Activated CD4-positive, alpha-beta T cell treated with anti-CD3 and anti-CD28 coated beads for 36 hours (primary cell): ENCODE measurements at regions not wholly inside any gene's neighbourhood (a gene's known extent, or its start where the extent isn't known, plus 50 kb on each side); places are given as distances from the start of the nearest gene placed in this dataset.

ENCODE experiments used
- ATAC-seq: fragments of 200-7000 bp; cut with Tn5 transposase; one replicate; pipeline ENCODE4 v1.10.0; 2021; ENCODE audit warnings: mild to moderate bottlenecking, moderate library complexity
- CTCF ChIA-PET: fragments of 350-600 bp; sonication (Branson Sonifier 250); formaldehyde crosslinking; loops from one replicate; lab custom pipeline; 2021; ENCODE audit warnings: antibody characterized with exemption; lab: Charles Lee
- POLR2A ChIA-PET: fragments of 350-600 bp; sonication (Branson Sonifier 250); formaldehyde crosslinking; loops from one replicate; lab custom pipeline; 2021; ENCODE audit warnings: antibody characterized with exemption, inconsistent platforms; lab: Charles Lee
- DNase-seq: peaks from one replicate; pipeline ENCODE4 v3.0.0-alpha.2; 2020
- H3K27ac Mint-ChIP-seq: one replicate; pipeline ENCODE4 v1.8.0; 2021; ENCODE audit warnings: mixed read lengths
- H3K27me3 Mint-ChIP-seq: one replicate; pipeline ENCODE4 v1.8.0; 2021; ENCODE audit warnings: mixed read lengths
- H3K36me3 Mint-ChIP-seq: one replicate; pipeline ENCODE4 v1.8.0; 2021; ENCODE audit warnings: low read depth, mixed read lengths
- H3K4me1 Mint-ChIP-seq: one replicate; pipeline ENCODE4 v1.8.0; 2021; ENCODE audit warnings: mixed read lengths
- H3K4me3 Mint-ChIP-seq: one replicate; pipeline ENCODE4 v1.8.0; 2021; ENCODE audit warnings: mild to moderate bottlenecking, moderate library complexity, mixed read lengths
- H3K9me3 Mint-ChIP-seq: one replicate; pipeline ENCODE4 v1.8.0; 2021; ENCODE audit warnings: low read depth, mixed read lengths
- intact Hi-C, 2 experiments: fragments of 100-400 bp; cut with DNase I in 1 of 2; cut with micrococcal nuclease in 1 of 2; formaldehyde crosslinking; loops; one replicate each; pipeline versions ENCODE4 v1.14.2 to v1.15.1; 2022 to 2024; cut with DNase I, micrococcal nuclease

DNA sequence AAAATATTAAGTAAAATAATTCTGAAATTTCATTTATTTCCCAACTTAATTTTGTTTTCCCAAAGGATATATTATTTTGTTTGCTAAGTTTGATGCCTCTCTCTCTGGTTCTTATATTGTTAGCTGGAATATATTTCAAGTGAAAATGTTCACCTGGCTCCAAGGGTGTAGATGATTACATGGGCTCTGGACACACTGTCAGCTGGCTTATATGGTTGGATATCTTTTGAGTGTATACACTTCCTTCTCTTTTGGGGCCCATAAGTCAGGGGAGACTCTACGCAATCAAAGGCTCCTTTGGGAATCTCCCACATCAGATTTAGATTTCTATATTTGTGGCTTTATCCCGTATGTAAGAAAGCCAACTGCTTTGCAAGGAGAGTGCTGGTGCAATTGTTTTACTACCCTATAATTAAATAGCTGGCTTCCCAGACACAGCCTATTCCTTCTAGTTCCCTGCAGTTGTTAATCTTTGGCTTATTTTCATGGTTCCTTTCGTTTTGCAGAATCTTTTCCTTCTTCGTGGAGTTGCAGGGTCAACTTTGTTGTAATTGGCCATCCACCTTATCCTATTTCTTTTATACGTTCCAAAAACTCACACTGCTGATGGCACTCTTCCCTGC lies 225.7 kb downstream of the DPH6 start:
- no peak for DNase-seq
- no peaks in the 10 kb centered on the region for H3K36me3 Mint-ChIP-seq
- ChIA-PET POLR2A (no interaction called here), CTCF (no interaction called here)
- no peaks in the 10 kb centered on the region for H3K4me1 Mint-ChIP-seq
- no peaks in the 10 kb centered on the region for H3K9me3 Mint-ChIP-seq
- H3K27ac Mint-ChIP-seq, result no peak overlapping the region
- no peak overlapping the region for H3K4me3 Mint-ChIP-seq
- intact Hi-C loops, result no loop called here
- no peaks in the 10 kb centered on the region for H3K27me3 Mint-ChIP-seq
- no peak for ATAC-seq

DNA sequence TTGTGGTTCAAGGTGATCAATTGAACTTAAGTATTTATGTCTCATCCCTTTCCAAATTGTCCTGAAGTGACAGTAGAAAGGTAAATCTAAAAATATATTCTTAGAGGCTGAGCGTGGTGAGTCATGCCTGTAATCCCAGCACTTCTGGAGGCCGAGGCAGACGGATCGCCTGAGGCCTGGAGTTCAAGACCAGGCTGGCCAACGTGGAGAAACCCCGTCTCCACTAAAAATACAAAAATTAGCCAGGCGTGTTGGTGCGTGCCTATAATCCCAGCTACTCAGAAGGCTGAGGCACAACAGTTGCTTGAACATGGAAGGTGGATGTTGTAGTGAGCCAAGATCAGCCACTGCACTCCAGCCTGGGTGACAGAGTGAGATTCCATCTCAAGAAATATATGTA lies 226.6 kb downstream of the DPH6 start:
- no peak overlapping the region for H3K27ac Mint-ChIP-seq
- ChIA-PET CTCF (no interaction called here), POLR2A (no interaction called here)
- no peaks in the 10 kb centered on the region for H3K9me3 Mint-ChIP-seq
- H3K4me3 Mint-ChIP-seq, result no peak overlapping the region
- intact Hi-C loops, result no loop called here
- DNase-seq (no peak), ATAC-seq (no peak)
- H3K27me3 Mint-ChIP-seq, result no peaks in the 10 kb centered on the region
- no peaks in the 10 kb centered on the region for H3K4me1 Mint-ChIP-seq
- H3K36me3 Mint-ChIP-seq, result no peaks in the 10 kb centered on the region

DNA sequence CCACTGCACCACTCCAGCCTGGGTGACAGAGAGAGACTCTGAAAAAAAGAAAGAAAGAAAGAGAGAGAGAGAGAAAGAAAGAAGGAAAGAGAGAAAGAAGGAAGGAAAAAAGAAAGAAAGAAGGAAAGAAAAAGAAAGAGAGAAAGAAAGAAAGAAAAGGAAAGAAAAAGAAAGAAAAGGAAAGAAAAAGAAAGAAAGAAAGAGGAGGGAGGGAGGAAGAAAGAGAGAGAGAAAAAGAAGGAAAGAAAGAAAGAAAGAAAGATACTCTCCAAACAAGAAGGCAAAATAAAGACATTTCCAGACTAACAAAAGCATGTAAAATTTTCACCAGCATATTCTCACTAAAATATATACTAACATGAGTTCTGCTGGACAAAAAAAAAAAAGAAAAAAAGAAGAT lies 228.7 kb downstream of the DPH6 start:
- H3K4me1 Mint-ChIP-seq, result no peaks in the 10 kb centered on the region
- POLR2A ChIA-PET, result no interaction called here
- H3K27ac Mint-ChIP-seq, result no peak overlapping the region
- ATAC-seq, result no peak
- H3K9me3 Mint-ChIP-seq, result peaks cover 1% of the 10 kb centered on the region
- intact Hi-C loops, result no loop called here
- no peak for DNase-seq
- no peaks in the 10 kb centered on the region for H3K36me3 Mint-ChIP-seq
- H3K27me3 Mint-ChIP-seq, result no peaks in the 10 kb centered on the region
- CTCF ChIA-PET, result no interaction called here
- no peak overlapping the region for H3K4me3 Mint-ChIP-seq

DNA sequence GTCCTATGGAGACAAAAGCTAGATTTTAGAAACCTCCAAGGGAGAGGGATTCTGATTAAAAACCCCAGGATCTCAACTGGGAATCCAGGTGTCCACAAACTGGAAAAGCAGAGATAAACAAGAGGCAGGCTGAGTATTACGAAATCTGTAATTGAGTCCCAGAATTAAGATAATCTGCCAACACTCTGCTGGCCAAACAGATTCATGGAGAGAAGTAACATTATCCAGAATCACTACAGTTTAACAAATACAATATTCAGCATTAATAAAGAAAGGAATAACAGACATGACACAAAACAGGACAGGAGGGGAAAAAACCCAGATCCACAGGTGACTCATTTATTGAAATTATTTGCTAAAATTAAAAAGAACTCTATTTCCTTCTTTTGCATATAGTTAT lies 227.2 kb upstream of the NANOGP8 start:
- intact Hi-C loops, result no loop called here
- Mint-ChIP-seq H3K27me3 (no peaks in the 10 kb centered on the region), H3K36me3 (no peaks in the 10 kb centered on the region), H3K4me3 (no peak overlapping the region), H3K4me1 (no peaks in the 10 kb centered on the region), H3K9me3 (peaks cover 1% of the 10 kb centered on the region), H3K27ac (no peak overlapping the region)
- DNase-seq (no peak), ATAC-seq (no peak)
- CTCF ChIA-PET, result interaction anchor here (0.6 to 1.1 kb wide), 2 partner anchors 18 to 78 kb away, joined by 3 read pairs; no protein-coding TSS in a partner anchor
- POLR2A ChIA-PET, result no interaction called here

DNA sequence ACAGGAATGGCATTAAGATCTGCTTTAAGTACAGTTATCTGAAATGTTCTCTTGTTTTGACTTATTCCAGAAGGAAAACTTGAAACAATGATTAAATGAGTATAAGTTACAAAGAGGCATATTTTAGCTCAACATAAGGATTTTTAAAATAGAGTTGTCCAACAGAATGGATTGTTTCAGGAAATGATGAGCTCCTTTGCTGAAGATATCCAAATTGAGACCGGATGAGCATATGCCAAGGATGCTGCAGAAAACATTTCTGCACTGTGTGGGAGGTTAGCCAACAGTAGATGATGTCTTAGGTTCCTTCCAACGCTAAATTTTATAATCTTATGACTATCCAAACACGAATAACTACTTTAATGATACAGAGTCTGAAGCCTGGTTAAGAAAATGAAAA lies 226.5 kb upstream of the NANOGP8 start:
- POLR2A ChIA-PET, result no interaction called here
- H3K27me3 Mint-ChIP-seq, result no peaks in the 10 kb centered on the region
- DNase-seq (no peak), ATAC-seq (no peak)
- intact Hi-C loops, result no loop called here
- H3K9me3 Mint-ChIP-seq, result peaks cover 1% of the 10 kb centered on the region
- H3K4me1 Mint-ChIP-seq, result no peaks in the 10 kb centered on the region
- no peaks in the 10 kb centered on the region for H3K36me3 Mint-ChIP-seq
- no peak overlapping the region for H3K27ac Mint-ChIP-seq
- H3K4me3 Mint-ChIP-seq, result no peak overlapping the region
- CTCF ChIA-PET, result interaction anchor here (1.1 kb wide), 1 partner anchor 77 kb away, joined by 3 read pairs; no protein-coding TSS in a partner anchor

DNA sequence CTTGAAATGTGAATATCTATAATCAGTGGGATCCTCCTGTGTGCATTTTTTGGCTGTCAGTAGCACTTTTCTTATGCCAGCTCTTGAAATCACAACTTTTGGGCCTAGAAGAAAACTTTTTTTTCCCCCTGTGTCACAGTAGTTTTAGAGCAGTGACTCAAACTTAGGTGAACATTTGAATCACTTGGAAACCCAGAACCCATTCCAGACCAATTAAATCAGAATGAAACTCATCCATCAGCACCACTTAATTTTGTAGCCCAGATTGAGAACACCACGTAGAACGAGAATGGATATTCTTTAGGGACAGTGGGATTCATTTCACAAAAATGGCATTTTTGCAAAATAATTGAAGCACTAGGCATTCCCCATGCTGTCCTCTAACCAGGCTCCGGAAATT lies 224.8 kb upstream of the NANOGP8 start:
- DNase-seq, result no peak
- Mint-ChIP-seq H3K27me3 (no peaks in the 10 kb centered on the region), H3K4me1 (no peaks in the 10 kb centered on the region), H3K27ac (no peak overlapping the region), H3K4me3 (no peak overlapping the region), H3K36me3 (no peaks in the 10 kb centered on the region), H3K9me3 (peaks cover 1% of the 10 kb centered on the region)
- ChIA-PET POLR2A (no interaction called here), CTCF (interaction anchor here (1.6 kb wide), 1 partner anchor 21 kb away, joined by 6 read pairs; no protein-coding TSS in a partner anchor)
- intact Hi-C loops, result no loop called here
- ATAC-seq, result no peak

DNA sequence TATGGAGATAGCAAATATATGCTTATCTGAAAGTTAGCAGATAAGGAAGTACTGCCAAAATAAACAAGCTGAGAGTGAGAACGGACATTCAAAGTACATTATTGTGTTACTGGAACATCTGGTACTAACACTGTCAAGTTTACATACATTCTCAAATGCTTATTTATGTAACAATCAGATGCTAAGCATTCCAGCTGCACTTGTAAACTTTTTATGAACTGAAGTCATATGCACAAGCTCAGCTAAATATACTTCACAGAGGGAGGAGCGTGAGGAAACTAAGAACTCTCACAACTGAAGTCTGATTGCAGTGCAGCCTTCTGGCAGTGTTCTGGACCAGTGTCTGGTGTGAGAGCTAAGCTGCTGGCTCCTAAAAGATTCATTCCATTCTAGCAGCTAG lies 223.7 kb upstream of the NANOGP8 start:
- Mint-ChIP-seq H3K4me1 (no peaks in the 10 kb centered on the region), H3K9me3 (peaks cover 1% of the 10 kb centered on the region), H3K27ac (no peak overlapping the region), H3K27me3 (no peaks in the 10 kb centered on the region), H3K36me3 (no peaks in the 10 kb centered on the region), H3K4me3 (no peak overlapping the region)
- DNase-seq, result no peak
- intact Hi-C loops, result no loop called here
- POLR2A ChIA-PET, result no interaction called here
- no peak for ATAC-seq
- CTCF ChIA-PET, result interaction anchor here (1.6 kb wide), 1 partner anchor 20 kb away, joined by 6 read pairs; no protein-coding TSS in a partner anchor

DNA sequence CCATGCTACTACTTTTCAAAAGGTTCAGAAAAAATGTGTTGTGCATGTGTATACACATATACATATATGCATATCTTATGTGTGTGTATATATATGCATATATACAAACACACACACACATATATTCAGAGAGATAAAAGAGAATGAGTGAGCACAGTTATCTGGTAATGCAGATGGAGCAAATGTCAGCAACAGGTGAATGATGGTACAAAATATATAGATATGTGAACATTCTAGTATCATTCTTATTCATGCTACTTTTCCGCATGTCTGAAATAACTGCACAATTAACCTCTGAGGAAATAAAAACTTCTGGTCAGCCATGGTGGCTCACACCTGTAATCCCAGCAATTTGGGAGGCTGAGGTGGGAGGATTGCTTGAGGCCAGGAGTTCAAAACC lies 222.6 kb upstream of the NANOGP8 start:
- Mint-ChIP-seq H3K27me3 (no peaks in the 10 kb centered on the region), H3K4me3 (no peak overlapping the region), H3K9me3 (no peaks in the 10 kb centered on the region), H3K4me1 (no peaks in the 10 kb centered on the region), H3K36me3 (no peaks in the 10 kb centered on the region), H3K27ac (no peak overlapping the region)
- DNase-seq, result no peak
- intact Hi-C loops, result no loop called here
- no peak for ATAC-seq
- ChIA-PET CTCF (no interaction called here), POLR2A (no interaction called here)

DNA sequence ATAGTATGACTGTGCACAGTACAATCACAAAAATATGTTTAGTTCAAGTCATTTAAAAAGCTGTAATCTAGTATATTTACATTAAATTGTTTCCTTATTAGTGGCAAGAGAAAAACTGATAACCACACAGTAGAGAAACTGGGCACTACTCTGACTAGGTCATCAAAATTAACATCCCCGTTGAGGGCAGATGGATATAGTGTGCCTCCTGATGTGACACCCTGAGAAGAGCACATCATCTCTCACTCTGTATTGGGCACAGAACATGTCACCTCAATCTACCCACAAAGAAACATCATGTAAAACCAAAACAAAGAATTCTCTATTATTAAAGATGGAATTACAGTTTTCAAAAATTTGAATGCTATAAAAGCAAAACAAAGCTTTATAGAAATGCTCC lies 221.9 kb upstream of the NANOGP8 start:
- ChIA-PET CTCF (interaction anchor here (0.8 kb wide), 1 partner anchor 41 kb away, joined by 3 read pairs; no protein-coding TSS in a partner anchor), POLR2A (no interaction called here)
- no peaks in the 10 kb centered on the region for H3K27me3 Mint-ChIP-seq
- H3K27ac Mint-ChIP-seq, result no peak overlapping the region
- H3K4me1 Mint-ChIP-seq, result no peaks in the 10 kb centered on the region
- no peaks in the 10 kb centered on the region for H3K36me3 Mint-ChIP-seq
- intact Hi-C loops, result no loop called here
- no peaks in the 10 kb centered on the region for H3K9me3 Mint-ChIP-seq
- H3K4me3 Mint-ChIP-seq, result no peak overlapping the region
- ATAC-seq (no peak), DNase-seq (no peak)

DNA sequence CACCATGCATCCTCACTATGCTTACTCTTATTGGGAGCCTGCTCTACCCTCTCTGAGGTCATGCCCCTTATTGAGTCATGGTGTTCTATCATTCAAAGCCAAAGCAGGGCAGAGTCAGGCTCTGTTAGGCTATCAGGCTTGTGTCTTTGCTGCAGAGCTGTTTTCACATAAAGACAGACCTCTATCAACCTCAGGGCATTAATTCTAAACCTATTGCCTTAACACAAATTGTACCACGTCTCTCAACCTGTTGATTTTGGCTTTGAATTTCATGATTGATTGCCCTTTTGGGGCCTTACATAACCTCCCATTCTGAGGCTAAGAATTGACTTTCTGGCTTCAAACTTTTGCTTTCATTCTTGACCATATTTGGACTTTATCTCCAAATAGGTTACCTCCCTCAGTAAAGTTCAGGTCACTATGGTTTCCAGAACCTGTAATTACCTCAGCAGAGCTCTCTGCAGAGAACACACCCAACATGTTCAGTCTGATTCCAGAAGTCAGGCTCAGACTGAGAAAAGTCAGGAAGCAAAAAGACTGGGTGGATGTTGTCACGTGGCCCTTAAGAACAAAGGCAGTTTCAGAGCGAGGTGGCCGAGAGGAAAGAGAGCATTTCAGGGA lies 221.4 kb upstream of the NANOGP8 start:
- POLR2A ChIA-PET, result no interaction called here
- Mint-ChIP-seq H3K4me3 (no peak overlapping the region), H3K36me3 (no peaks in the 10 kb centered on the region), H3K27me3 (no peaks in the 10 kb centered on the region), H3K4me1 (no peaks in the 10 kb centered on the region), H3K9me3 (no peaks in the 10 kb centered on the region), H3K27ac (no peak overlapping the region)
- intact Hi-C loops, result no loop called here
- CTCF ChIA-PET, result interaction anchor here (0.6 to 0.8 kb wide), 2 partner anchors 15 to 40 kb away, joined by 3 to 6 read pairs; no protein-coding TSS in a partner anchor
- DNase-seq (no peak), ATAC-seq (no peak)

DNA sequence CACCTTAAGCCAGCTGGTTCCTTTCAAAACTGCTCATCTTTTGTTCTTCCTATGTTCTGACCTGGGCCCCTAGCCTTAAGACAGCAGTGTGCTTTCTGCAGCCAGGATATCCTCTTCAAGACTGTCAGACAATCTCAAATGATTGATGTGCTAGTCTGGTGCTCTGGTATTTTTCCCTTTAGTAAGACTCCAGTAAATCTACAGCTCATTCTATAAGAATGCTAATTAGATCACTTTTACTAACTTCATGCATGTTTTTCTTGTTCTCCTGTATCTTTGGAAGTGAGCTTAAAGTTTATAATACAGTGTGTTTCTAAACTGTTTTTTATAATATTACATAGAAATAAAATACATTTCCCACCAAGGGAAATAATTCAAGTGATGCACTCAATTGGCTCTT lies 220.9 kb upstream of the NANOGP8 start:
- intact Hi-C loops, result no loop called here
- H3K27ac Mint-ChIP-seq, result no peak overlapping the region
- no peaks in the 10 kb centered on the region for H3K4me1 Mint-ChIP-seq
- POLR2A ChIA-PET, result no interaction called here
- H3K9me3 Mint-ChIP-seq, result no peaks in the 10 kb centered on the region
- no peaks in the 10 kb centered on the region for H3K27me3 Mint-ChIP-seq
- no peaks in the 10 kb centered on the region for H3K36me3 Mint-ChIP-seq
- ATAC-seq, result no peak
- no peak for DNase-seq
- CTCF ChIA-PET, result no interaction called here
- H3K4me3 Mint-ChIP-seq, result no peak overlapping the region

DNA sequence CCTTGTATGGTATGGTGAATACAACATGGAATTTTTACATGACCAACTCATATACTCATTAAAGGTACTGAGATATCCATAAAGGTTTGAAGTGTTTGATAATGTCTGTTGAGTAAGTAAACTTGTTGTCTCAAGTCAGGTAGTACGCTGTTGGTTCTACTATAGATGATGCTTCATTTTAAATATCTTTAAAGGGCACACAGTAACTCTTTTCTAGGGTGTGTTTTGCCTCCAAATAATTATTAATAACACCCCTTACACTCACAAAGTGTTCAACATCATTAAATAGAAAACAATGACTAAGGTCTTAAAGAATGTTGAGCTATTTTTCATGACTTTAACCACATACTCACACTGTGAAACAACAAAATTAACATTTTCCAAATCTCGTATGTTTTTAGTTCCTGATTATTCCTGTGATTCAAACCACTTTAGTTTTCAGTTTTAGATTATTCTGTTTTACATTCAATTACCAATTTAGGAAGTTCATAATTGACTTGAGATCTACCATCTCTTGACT lies 220.0 kb upstream of the NANOGP8 start:
- H3K36me3 Mint-ChIP-seq, result no peaks in the 10 kb centered on the region
- DNase-seq (no peak), ATAC-seq (no peak)
- no peaks in the 10 kb centered on the region for H3K27me3 Mint-ChIP-seq
- no peak overlapping the region for H3K27ac Mint-ChIP-seq
- intact Hi-C loops, result no loop called here
- ChIA-PET POLR2A (no interaction called here), CTCF (no interaction called here)
- no peak overlapping the region for H3K4me3 Mint-ChIP-seq
- no peaks in the 10 kb centered on the region for H3K4me1 Mint-ChIP-seq
- H3K9me3 Mint-ChIP-seq, result no peaks in the 10 kb centered on the region
